ENCODE measurements at regions not wholly inside any gene's neighbourhood (a gene's known extent, or its start where the extent isn't known, plus 50 kb on each side); places are given as distances from the start of the nearest gene placed in this dataset.

- H4K20me1 ChIP-seq (ENCODE audit: control insufficient read depth, extremely low read depth, insufficient read depth, low read length), result no peaks in the 10 kb centered on the region
- H3K9ac ChIP-seq (ENCODE audit: insufficient read depth, low read length), result no peak overlapping the region
- H2AFZ ChIP-seq (ENCODE audit: low read length), result no peak overlapping the region
- no peaks in the 10 kb centered on the region for H3K79me2 ChIP-seq (ENCODE audit: control insufficient read depth, insufficient read depth, low read length)
- no peak overlapping the region for H3K4me3 ChIP-seq (replicated peaks in 1 of 4; ENCODE audit: control extremely low read depth in 1 of 4, insufficient read depth in 1 of 4, low read depth in 3 of 4, low read length in 4 of 4)
- H3K9me3 ChIP-seq (ENCODE audit: control insufficient read depth, insufficient read depth, low read depth, low read length), result no peaks in the 10 kb centered on the region
- H3K36me3 ChIP-seq (ENCODE audit: control insufficient read depth, insufficient read depth, low read length), result no peaks in the 10 kb centered on the region
- no peak overlapping the region for H3K4me2 ChIP-seq (ENCODE audit: extremely low read depth, insufficient read depth, low read length)
- no peak overlapping the region for H3K27ac ChIP-seq (ENCODE audit: insufficient read depth, low read length)
- H3K4me1 ChIP-seq (ENCODE audit: control insufficient read depth, extremely low read depth, insufficient read depth, low read length), result no peaks in the 10 kb centered on the region
- DNase-seq (ENCODE audit: low read depth in 2 of 2), result no peak
- no peaks in the 10 kb centered on the region for H3K27me3 ChIP-seq (ENCODE audit: control insufficient read depth, insufficient read depth, low read length)
- TF ChIP-seq, protein P1, sequence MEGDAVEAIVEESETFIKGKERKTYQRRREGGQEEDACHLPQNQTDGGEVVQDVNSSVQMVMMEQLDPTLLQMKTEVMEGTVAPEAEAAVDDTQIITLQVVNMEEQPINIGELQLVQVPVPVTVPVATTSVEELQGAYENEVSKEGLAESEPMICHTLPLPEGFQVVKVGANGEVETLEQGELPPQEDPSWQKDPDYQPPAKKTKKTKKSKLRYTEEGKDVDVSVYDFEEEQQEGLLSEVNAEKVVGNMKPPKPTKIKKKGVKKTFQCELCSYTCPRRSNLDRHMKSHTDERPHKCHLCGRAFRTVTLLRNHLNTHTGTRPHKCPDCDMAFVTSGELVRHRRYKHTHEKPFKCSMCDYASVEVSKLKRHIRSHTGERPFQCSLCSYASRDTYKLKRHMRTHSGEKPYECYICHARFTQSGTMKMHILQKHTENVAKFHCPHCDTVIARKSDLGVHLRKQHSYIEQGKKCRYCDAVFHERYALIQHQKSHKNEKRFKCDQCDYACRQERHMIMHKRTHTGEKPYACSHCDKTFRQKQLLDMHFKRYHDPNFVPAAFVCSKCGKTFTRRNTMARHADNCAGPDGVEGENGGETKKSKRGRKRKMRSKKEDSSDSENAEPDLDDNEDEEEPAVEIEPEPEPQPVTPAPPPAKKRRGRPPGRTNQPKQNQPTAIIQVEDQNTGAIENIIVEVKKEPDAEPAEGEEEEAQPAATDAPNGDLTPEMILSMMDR (conservative IDR thresholded peaks at IDR 0.05 in 1 of 2, IDR thresholded peaks at IDR 0.05 in 1 of 2; ENCODE audit: low read depth in 1 of 2, low read length in 2 of 2), result no peak
- TF ChIP-seq EZH2 (IDR thresholded peaks at IDR 0.05; ENCODE audit: low read length, missing control alignments), result no peak
These were observed 908.0 kb upstream of the SORCS1 start for GRCh38 chr10:108072466-108072865.

GRCh38 chr10:108070789-108071188 lies 906.3 kb upstream of the SORCS1 start:
- no peak overlapping the region for H3K27ac ChIP-seq (ENCODE audit: insufficient read depth, low read length)
- H4K20me1 ChIP-seq (ENCODE audit: control insufficient read depth, extremely low read depth, insufficient read depth, low read length), result no peaks in the 10 kb centered on the region
- no peaks in the 10 kb centered on the region for H3K4me1 ChIP-seq (ENCODE audit: control insufficient read depth, extremely low read depth, insufficient read depth, low read length)
- TF ChIP-seq EZH2 (IDR thresholded peaks at IDR 0.05; ENCODE audit: low read length, missing control alignments), result no peak
- TF ChIP-seq, protein P1 (conservative IDR thresholded peaks at IDR 0.05 in 1 of 2, IDR thresholded peaks at IDR 0.05 in 1 of 2; ENCODE audit: low read depth in 1 of 2, low read length in 2 of 2), result no peak
- H3K9ac ChIP-seq (ENCODE audit: insufficient read depth, low read length), result no peak overlapping the region
- no peaks in the 10 kb centered on the region for H3K79me2 ChIP-seq (ENCODE audit: control insufficient read depth, insufficient read depth, low read length)
- no peaks in the 10 kb centered on the region for H3K27me3 ChIP-seq (ENCODE audit: control insufficient read depth, insufficient read depth, low read length)
- no peak overlapping the region for H2AFZ ChIP-seq (ENCODE audit: low read length)
- no peak for DNase-seq (ENCODE audit: low read depth in 2 of 2)
- no peaks in the 10 kb centered on the region for H3K9me3 ChIP-seq (ENCODE audit: control insufficient read depth, insufficient read depth, low read depth, low read length)
- H3K4me2 ChIP-seq (ENCODE audit: extremely low read depth, insufficient read depth, low read length), result no peak overlapping the region
- no peak overlapping the region for H3K4me3 ChIP-seq (replicated peaks in 1 of 4; ENCODE audit: control extremely low read depth in 1 of 4, insufficient read depth in 1 of 4, low read depth in 3 of 4, low read length in 4 of 4)
- H3K36me3 ChIP-seq (ENCODE audit: control insufficient read depth, insufficient read depth, low read length), result no peaks in the 10 kb centered on the region

DNA sequence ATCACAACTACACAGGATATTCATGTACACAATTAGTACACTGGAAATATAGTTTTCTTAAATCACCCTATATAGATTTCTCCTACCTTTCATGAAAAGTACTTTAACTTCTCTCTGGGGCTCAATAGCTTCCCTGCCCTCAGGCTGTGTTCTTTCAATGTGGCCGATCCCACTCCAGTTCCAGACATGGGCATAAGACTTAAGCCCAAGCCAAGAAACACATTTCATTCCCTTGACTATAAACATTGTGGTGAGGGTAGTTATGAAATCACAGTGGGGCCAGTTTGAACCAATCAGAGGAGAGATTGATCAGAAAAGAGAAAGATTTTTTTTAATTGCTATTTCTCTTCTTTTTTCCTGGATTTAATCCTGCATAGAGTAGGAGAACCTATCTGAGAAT lies 904.6 kb upstream of the SORCS1 start:
- no peak overlapping the region for H2AFZ ChIP-seq (ENCODE audit: low read length)
- no peaks in the 10 kb centered on the region for H3K27me3 ChIP-seq (ENCODE audit: control insufficient read depth, insufficient read depth, low read length)
- H3K27ac ChIP-seq (ENCODE audit: insufficient read depth, low read length), result no peak overlapping the region
- no peak overlapping the region for H3K4me2 ChIP-seq (ENCODE audit: extremely low read depth, insufficient read depth, low read length)
- no peaks in the 10 kb centered on the region for H3K4me1 ChIP-seq (ENCODE audit: control insufficient read depth, extremely low read depth, insufficient read depth, low read length)
- H3K9ac ChIP-seq (ENCODE audit: insufficient read depth, low read length), result no peak overlapping the region
- H3K4me3 ChIP-seq (replicated peaks in 1 of 4; ENCODE audit: control extremely low read depth in 1 of 4, insufficient read depth in 1 of 4, low read depth in 3 of 4, low read length in 4 of 4), result no peak overlapping the region
- DNase-seq (ENCODE audit: low read depth in 2 of 2), result no peak
- no peaks in the 10 kb centered on the region for H3K79me2 ChIP-seq (ENCODE audit: control insufficient read depth, insufficient read depth, low read length)
- no peak for TF ChIP-seq EZH2 (IDR thresholded peaks at IDR 0.05; ENCODE audit: low read length, missing control alignments)
- TF ChIP-seq, protein P1 (conservative IDR thresholded peaks at IDR 0.05 in 1 of 2, IDR thresholded peaks at IDR 0.05 in 1 of 2; ENCODE audit: low read depth in 1 of 2, low read length in 2 of 2), result no peak
- no peaks in the 10 kb centered on the region for H3K9me3 ChIP-seq (ENCODE audit: control insufficient read depth, insufficient read depth, low read depth, low read length)
- H4K20me1 ChIP-seq (ENCODE audit: control insufficient read depth, extremely low read depth, insufficient read depth, low read length), result no peaks in the 10 kb centered on the region
- H3K36me3 ChIP-seq (ENCODE audit: control insufficient read depth, insufficient read depth, low read length), result no peaks in the 10 kb centered on the region

Data from fibroblast of lung (primary cell).